Hepatocyte (in vitro differentiated cells): ENCODE measurements at regions not wholly inside any gene's neighbourhood (a gene's known extent, or its start where the extent isn't known, plus 50 kb on each side); places are given as distances from the start of the nearest gene placed in this dataset.

Source experiments
- EZH2 ChIP-seq: fragments of 200-600 bp; sonication (generic); IDR thresholded peaks from 2 replicates; pipeline ENCODE4 v1.6.1; 2016; ENCODE audit warnings: antibody characterized with exemption, mild to moderate bottlenecking, borderline replicate concordance
- EZH2phosphoT487 ChIP-seq: fragments of 200-600 bp; sonication (generic); IDR thresholded peaks from one replicate; pipeline ENCODE4 v1.6.1; 2018; ENCODE audit warnings: antibody characterized with exemption, mild to moderate bottlenecking, low read depth, moderate library complexity; ENCODE audit not compliant: unreplicated experiment, severe bottlenecking
- TF ChIP-seq, protein P1 (sequence below): fragments of 200-600 bp; sonication (generic); IDR thresholded peaks from 2 replicates; pipeline ENCODE4 v1.5.1; 2016; ENCODE audit warnings: antibody characterized with exemption, mild to moderate bottlenecking; ENCODE audit not compliant: poor library complexity

- TF ChIP-seq, protein P1, sequence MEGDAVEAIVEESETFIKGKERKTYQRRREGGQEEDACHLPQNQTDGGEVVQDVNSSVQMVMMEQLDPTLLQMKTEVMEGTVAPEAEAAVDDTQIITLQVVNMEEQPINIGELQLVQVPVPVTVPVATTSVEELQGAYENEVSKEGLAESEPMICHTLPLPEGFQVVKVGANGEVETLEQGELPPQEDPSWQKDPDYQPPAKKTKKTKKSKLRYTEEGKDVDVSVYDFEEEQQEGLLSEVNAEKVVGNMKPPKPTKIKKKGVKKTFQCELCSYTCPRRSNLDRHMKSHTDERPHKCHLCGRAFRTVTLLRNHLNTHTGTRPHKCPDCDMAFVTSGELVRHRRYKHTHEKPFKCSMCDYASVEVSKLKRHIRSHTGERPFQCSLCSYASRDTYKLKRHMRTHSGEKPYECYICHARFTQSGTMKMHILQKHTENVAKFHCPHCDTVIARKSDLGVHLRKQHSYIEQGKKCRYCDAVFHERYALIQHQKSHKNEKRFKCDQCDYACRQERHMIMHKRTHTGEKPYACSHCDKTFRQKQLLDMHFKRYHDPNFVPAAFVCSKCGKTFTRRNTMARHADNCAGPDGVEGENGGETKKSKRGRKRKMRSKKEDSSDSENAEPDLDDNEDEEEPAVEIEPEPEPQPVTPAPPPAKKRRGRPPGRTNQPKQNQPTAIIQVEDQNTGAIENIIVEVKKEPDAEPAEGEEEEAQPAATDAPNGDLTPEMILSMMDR, result no peak
- TF ChIP-seq EZH2phosphoT487 (no peak), EZH2 (no peak)
These were observed 250.9 kb downstream of the SIPA1L2 start for GRCh38 chr1:232379063-232379434.
